NT2/D1 (cell line): ENCODE measurements at regions not wholly inside any gene's neighbourhood (a gene's known extent, or its start where the extent isn't known, plus 50 kb on each side); places are given as distances from the start of the nearest gene placed in this dataset.

Experiments
- DNase-seq: peaks from one replicate; pipeline ENCODE4 v3.0.0-alpha.2; 2011; ENCODE audit warnings: low read depth, low spot score
- H3K27me3 ChIP-seq: 2 replicates; pipeline ENCODE4 v1.6.0; 2011; ENCODE audit warnings: mild to moderate bottlenecking; ENCODE audit not compliant: insufficient read length, insufficient read depth
- H3K36me3 ChIP-seq: 2 replicates; pipeline ENCODE4 v1.6.1; 2011; ENCODE audit warnings: mild to moderate bottlenecking, low read length, mixed read lengths; ENCODE audit not compliant: insufficient read depth, insufficient read length
- H3K4me1 ChIP-seq: 2 replicates; pipeline ENCODE4 v1.5.1; 2011; ENCODE audit not compliant: insufficient read depth, insufficient read length
- H3K4me3 ChIP-seq: 2 replicates; pipeline ENCODE4 v1.5.1; 2011; ENCODE audit warnings: low read depth; ENCODE audit not compliant: insufficient read length
- H3K9ac ChIP-seq: 2 replicates; pipeline ENCODE4 v1.6.0; 2011; ENCODE audit warnings: low read depth; ENCODE audit not compliant: insufficient read length
- H3K9me3 ChIP-seq: 2 replicates; pipeline ENCODE4 v1.5.1; 2011; ENCODE audit warnings: mild to moderate bottlenecking, low read length; ENCODE audit not compliant: insufficient read depth
- SUZ12 ChIP-seq: IDR thresholded peaks from 2 replicates; pipeline ENCODE4 v1.6.1; 2011; ENCODE audit not compliant: insufficient read length, insufficient read depth; ENCODE audit errors: extremely low read depth
- YY1 ChIP-seq: IDR thresholded peaks from 2 replicates; pipeline ENCODE4 v1.6.1; 2011; ENCODE audit not compliant: insufficient read length, insufficient read depth
- ZNF274 ChIP-seq: IDR thresholded peaks from 2 replicates; pipeline ENCODE4 v1.6.1; 2011; ENCODE audit warnings: mild to moderate bottlenecking, low read depth, low read length

- H3K9ac ChIP-seq = no peak overlapping the region
- DNase-seq = no peak
- no peaks in the 10 kb centered on the region for H3K4me1 ChIP-seq
- H3K9me3 ChIP-seq = no peaks in the 10 kb centered on the region
- TF ChIP-seq ZNF274 = no peak
- TF ChIP-seq YY1 = no peak
- TF ChIP-seq SUZ12 = no peak
- no peak overlapping the region for H3K4me3 ChIP-seq
- no peaks in the 10 kb centered on the region for H3K27me3 ChIP-seq
- no peaks in the 10 kb centered on the region for H3K36me3 ChIP-seq
These were observed 261.4 kb upstream of the IRAK1BP1 start for GRCh38 chr6:78605909-78606446.

- Histone ChIP-seq H3K9ac (no peak overlapping the region), H3K9me3 (no peaks in the 10 kb centered on the region), H3K27me3 (no peaks in the 10 kb centered on the region), H3K36me3 (no peaks in the 10 kb centered on the region), H3K4me1 (no peaks in the 10 kb centered on the region), H3K4me3 (no peak overlapping the region)
- DNase-seq = no peak
- TF ChIP-seq SUZ12 (no peak), ZNF274 (no peak), YY1 (no peak)
These were observed 260.2 kb upstream of the IRAK1BP1 start for GRCh38 chr6:78607189-78607588.

GRCh38 chr6:78611102-78611620 is 256.2 kb upstream of the IRAK1BP1 start:
- no peaks in the 10 kb centered on the region for H3K9me3 ChIP-seq
- H3K27me3 ChIP-seq = no peaks in the 10 kb centered on the region
- H3K4me3 ChIP-seq = no peak overlapping the region
- no peak for DNase-seq
- no peaks in the 10 kb centered on the region for H3K36me3 ChIP-seq
- H3K9ac ChIP-seq = no peak overlapping the region
- H3K4me1 ChIP-seq = no peaks in the 10 kb centered on the region
- TF ChIP-seq YY1 = no peak

GRCh38 chr6:78611886-78612480 is 255.4 kb upstream of the IRAK1BP1 start:
- TF ChIP-seq ZNF274 (no peak), SUZ12 (no peak), YY1 (no peak)
- no peak for DNase-seq

GRCh38 chr6:78614961-78615360 is 252.4 kb upstream of the IRAK1BP1 start:
- no peaks in the 10 kb centered on the region for H3K4me1 ChIP-seq
- H3K27me3 ChIP-seq = no peaks in the 10 kb centered on the region
- no peak overlapping the region for H3K9ac ChIP-seq
- H3K9me3 ChIP-seq = no peaks in the 10 kb centered on the region
- no peak overlapping the region for H3K4me3 ChIP-seq
- H3K36me3 ChIP-seq = no peaks in the 10 kb centered on the region
- DNase-seq = no peak
- no peak for TF ChIP-seq SUZ12
- no peak for TF ChIP-seq YY1
- no peak for TF ChIP-seq ZNF274

More at GRCh38 chr6:78611886-78612480, 255.4 kb upstream of the IRAK1BP1 start:
- H3K9me3 ChIP-seq = no peaks in the 10 kb centered on the region
- no peaks in the 10 kb centered on the region for H3K27me3 ChIP-seq
- H3K4me3 ChIP-seq = no peak overlapping the region
- no peaks in the 10 kb centered on the region for H3K4me1 ChIP-seq
- no peaks in the 10 kb centered on the region for H3K36me3 ChIP-seq
- H3K9ac ChIP-seq = no peak overlapping the region

GRCh38 chr6:78615430-78615904 is 251.9 kb upstream of the IRAK1BP1 start:
- Histone ChIP-seq H3K27me3 (no peaks in the 10 kb centered on the region), H3K36me3 (no peaks in the 10 kb centered on the region), H3K4me3 (no peak overlapping the region), H3K9ac (no peak overlapping the region), H3K9me3 (no peaks in the 10 kb centered on the region), H3K4me1 (no peaks in the 10 kb centered on the region)
- TF ChIP-seq YY1 (no peak), ZNF274 (no peak), SUZ12 (no peak)
- DNase-seq = no peak

- no peak overlapping the region for H3K4me3 ChIP-seq
- no peaks in the 10 kb centered on the region for H3K9me3 ChIP-seq
- no peaks in the 10 kb centered on the region for H3K4me1 ChIP-seq
- DNase-seq = no peak
- H3K27me3 ChIP-seq = no peaks in the 10 kb centered on the region
- no peak for TF ChIP-seq ZNF274
- no peak for TF ChIP-seq YY1
- TF ChIP-seq SUZ12 = no peak
- H3K9ac ChIP-seq = no peak overlapping the region
- no peaks in the 10 kb centered on the region for H3K36me3 ChIP-seq
These were observed 248.4 kb upstream of the IRAK1BP1 start for GRCh38 chr6:78618970-78619369.
